ENCODE measurements at regions not wholly inside any gene's neighbourhood (a gene's known extent, or its start where the extent isn't known, plus 50 kb on each side); places are given as distances from the start of the nearest gene placed in this dataset.
"Not testable (repeated sequence)": the region's sequence is repeated elsewhere in the genome, so short reads cannot be mapped to it uniquely, and the experiment has no call there.

DNA sequence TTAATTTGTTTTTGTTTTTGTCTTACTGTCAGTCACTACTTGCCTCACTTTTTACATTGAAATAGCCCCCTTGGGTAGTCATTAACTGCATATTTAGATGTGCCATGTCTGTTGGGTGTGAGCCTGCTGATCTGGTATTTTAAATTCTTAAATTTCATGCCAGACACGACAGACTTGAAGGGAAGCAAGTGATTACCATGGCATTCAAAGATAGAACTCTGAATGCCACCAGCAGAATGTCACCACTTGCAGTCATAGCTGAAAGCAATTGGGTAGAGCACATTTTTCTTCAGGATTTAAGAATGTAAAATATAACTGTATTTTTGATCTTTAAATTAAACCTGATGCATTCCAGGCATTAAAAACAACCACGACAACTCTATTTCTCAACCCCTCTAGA lies 396.5 kb upstream of the ATP10A start:
- no peak for DNase-seq

DNA sequence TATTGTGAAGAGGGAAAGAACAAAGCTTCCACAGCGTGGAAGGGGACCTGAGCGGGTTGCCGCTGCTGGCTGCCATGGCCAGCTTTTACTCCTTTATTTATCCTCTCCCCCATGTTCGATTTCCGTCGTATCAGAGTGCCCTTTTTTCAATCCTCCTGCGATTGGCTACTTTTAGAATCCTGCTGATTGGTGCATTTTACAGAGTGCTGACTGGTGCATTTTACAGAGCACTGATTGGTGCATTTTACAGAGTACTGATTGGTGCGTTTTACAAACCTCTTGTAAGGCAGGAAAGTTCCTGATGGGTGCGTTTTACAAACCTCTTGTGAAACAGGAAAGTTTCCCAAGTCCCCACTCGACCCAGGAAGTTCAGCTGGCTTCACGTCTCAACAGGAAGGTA lies 381.7 kb upstream of the ATP10A start:
- not testable (repeated sequence) for DNase-seq

DNA sequence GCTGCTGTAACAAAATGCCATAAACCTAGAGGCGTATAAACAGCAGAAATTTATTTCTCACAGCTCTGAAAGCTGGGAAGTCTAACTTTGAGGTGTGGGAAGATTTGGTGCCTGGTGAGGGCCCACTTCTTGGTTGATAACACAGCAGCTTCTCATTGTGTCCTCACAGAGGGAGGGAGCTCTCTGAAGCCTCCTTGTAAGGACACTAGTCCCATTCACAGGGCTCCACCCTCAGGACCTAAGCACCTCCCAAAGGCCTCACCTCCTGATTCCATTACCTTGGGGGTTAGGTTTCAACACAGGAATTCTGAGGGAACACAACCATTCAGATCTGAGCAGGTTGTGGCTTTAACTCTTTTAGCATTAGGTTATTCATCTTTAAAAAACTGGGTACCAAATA lies 380.3 kb upstream of the ATP10A start:
- DNase-seq, result no peak

DNA sequence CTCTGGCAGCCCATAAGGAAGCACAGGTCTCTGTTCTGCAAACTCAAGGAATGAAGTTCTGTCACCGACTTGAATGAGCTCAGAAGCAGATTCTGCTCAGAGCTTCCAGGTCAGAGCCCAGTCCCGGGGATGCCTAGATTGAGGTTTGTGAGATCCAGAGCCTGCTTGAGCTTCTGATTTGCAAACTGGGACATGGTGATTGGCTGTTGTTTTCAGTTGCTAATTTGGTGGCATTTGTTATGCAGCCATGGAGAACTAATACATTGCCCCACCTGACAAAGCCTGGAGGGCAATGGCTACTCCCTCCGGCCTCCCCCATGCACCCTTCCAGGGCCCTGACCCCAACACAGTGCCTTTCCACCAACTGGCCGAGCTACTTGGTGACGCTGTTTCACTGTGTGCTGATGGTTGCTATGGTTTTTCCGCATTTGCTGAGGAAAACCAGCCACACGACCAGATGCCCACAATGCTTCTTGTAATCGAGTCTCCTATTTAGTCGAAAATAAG lies 379.5 kb upstream of the ATP10A start:
- no peak for DNase-seq

DNA sequence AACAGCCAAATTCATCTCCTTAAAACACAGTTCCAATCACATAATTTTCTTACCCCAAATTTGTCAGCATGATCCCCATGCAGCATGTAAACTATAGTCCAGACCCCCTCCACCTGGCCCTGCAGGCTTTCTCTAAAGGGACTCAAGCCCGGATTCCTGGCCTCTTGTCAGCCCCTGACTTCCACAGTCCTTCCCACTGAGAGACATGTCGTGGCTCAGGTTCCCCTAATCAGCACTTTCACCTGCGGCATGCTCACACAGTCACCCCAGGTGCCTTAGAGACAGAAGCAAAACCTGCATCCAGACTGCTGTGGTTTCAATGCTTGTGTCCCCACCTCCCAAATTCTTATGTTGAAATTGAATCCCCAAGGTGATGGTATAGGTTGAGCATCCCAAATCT lies 372.7 kb upstream of the ATP10A start:
- DNase-seq, result no peak

DNA sequence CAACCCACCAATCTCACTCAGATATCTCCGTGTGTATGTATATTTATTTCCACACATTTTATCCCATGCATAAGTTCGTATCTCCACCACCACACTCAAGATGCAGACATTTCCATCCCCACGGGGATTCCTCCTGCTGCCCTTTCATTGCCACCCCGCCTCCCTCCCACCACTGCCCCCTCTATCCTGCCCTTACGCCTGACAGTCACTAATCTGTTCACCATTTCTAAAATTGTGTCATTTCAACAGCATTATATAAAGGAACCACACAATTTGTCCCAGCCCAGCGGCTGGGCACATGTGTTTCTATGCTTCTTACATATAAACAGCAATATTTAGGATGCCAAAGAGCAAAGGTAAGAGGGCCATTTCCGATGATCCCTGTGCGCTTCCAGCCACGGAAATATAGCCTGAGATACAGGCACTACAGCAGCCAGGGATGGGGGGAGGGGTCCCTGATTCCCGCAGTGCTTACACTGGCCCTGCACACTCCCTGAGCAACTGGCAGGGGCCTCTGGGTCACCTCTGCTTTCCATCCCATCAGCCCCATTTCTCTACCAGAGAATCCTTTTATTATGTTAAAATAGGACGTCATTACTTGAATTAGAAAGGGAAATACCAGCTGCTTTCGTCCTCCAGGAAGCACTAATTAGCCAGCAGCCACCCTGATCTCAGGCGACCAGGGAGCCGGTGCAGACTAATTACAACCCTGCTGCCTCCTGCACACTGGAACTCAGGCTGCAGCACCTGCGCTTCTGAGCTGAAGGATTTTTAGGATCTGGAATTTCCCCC lies 372.0 kb upstream of the ATP10A start:
- DNase-seq, result no peak

DNA sequence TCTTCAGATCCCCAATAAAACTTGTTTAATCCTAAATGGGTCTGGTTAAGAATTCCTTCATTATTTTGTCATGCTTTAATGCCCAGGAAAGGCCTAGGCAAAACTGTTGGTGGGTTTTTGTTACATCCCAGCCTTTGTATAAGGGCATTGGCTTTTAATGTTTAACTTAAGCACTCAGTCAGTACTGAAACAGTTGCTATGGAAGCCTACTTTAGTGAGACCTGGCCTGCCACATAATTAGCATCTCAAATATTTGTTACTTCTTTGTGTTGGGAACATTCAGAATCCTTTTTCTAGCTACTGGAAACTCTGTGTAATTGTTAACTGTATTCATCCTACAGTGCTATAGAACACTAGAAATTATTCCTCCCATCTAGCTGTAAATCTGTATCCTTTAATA lies 369.6 kb upstream of the ATP10A start:
- no peak for DNase-seq

DNA sequence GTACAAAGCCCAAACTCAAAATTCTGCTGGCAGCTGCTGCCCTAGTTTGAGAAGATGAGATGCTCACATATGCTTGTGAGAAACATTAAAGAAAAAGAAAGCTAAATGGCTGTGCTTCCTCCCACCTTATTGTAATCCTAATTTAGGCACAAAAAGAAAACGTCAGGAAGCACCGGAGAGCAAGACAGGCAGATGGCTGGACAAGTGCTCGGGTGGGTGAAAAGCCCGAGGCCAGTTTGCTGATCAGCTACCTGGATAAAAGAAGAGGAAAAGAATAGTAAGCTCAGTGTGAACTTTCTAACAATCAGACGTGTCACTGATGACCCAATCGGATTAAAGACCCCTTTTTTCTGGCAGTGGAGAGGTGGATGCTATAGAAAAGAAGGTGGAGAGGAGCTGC lies 368.0 kb upstream of the ATP10A start:
- DNase-seq, result no peak

DNA sequence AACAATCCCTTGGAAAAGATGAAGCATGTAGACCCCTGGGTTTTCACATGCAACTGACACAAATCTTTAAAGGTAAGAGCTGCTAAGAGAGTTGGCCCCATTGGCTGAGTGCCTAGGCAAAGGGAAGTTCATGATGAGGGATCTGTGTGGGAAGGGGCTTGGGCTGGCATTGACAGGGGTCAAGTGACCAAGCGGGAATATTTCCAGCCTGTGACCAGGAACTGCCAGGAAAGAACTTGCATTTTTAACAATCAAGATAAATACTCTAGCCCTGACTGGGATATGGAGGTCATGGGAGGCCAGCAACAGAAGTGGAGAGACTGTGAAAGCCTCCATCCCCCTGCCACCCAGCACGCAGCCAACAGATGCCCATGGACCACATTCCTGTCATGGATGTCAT lies 361.1 kb upstream of the ATP10A start:
- DNase-seq, result no peak

DNA sequence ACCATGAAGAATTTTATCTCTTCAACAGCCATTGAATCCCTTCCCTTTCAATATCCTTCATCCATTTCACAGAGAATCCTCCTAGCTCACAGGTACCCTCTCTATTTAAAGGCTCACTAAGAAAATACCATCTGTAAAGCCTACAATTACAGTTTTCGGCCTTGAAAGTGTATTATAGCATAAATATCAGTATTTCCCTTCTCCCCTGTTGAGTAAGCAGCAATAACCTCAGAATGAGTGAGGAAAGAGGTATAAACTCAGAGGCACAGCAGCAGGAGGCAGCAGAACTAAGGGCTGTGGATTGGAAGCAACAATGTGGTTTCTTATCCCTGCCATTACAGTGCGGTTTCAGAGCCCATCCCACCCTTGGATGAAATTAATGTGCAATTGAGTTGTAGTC lies 360.6 kb upstream of the ATP10A start:
- no peak for DNase-seq

DNA sequence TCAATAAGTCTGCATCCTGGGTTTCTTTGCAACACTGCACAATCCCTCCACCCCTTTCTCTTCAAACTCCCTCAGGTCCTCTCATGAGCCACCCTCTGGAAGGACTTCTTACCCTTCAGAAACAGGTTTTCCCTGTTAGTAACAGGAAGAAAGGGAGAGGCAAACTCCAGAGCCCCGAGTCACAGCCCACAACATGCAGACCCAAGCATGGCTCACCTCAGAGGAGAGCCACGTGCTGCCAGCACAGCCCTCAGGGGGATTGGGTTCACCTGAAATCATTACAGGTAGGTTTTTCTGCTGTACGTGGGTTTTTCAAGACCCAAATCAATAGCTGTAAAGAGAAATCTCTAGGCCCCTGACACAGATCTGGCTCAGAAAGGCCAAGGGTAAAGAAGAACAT lies 359.7 kb upstream of the ATP10A start:
- DNase-seq, result no peak

DNA sequence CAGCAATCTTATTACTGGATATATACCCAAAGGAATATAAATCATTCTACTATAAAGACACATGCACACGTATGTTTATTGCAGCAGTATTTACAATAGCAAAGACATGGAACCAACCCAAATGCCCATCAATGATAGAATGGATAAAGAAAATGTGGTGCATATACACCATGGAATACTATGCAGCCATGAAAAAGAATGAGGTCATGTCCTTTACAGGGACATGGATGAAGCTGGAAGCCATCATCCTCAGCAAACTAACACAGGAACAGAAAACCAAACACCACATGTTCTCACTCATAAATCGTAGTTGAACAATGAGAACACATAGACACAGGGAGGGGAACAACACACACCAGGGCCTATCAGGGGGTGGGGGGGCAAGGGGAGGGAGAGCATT lies 353.9 kb upstream of the ATP10A start:
- not testable (repeated sequence) for DNase-seq

DNA sequence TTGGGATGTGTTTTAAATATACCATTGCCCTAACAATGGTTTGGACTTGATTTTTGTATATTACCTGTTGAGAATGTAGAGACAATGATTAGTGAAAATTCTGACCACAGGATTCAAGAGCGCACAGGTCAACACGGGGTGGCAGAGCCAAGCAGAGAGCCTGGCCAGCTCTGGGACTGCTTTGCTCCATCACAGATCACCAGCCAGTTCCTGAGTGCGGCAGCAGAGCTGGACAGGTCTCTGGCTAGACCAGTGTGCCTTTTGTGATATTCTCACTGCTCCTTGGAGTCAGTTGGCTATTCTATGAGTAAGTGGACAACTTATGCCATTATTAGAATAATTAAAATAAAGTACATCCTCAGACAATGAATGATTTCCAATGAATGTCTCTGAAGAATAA lies 351.2 kb upstream of the ATP10A start:
- DNase-seq, result no peak

DNA sequence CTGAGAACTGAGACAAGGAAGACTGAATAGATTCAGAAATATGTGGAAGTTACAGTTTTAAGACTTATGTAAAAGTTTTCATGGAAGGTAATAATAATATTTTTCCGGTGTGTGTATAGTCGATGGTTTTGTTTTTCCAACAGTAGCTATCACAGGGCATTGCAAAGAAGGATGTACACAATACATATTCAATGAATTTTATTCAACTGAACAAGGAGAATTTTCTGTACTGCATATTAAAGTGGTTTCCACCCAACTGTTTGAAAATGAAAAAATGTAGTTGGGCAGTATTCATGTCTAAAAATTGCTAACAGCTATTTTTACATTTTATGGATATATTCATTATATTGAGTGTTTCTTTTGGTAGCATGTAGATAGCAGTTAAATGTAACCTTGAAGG lies 350.3 kb upstream of the ATP10A start:
- DNase-seq, result no peak

DNA sequence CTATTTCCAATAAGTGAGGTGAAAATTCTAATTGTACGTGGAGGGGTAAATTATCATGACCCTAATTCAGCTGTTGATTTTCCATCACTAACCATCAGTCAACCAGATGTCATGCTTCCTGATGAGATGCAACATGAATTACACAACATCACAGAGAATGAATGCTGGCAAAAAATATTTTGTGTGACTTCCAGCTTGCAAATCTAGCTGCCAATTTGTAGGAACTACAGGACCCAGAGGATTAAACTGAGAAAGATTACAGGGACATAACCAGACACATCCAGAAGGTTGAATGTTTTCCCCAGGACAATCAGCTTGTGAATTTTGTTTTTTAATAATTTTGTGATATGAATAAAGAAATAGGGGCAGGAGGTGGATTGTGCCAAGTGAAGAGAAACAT lies 349.0 kb upstream of the ATP10A start:
- no peak for DNase-seq

DNA sequence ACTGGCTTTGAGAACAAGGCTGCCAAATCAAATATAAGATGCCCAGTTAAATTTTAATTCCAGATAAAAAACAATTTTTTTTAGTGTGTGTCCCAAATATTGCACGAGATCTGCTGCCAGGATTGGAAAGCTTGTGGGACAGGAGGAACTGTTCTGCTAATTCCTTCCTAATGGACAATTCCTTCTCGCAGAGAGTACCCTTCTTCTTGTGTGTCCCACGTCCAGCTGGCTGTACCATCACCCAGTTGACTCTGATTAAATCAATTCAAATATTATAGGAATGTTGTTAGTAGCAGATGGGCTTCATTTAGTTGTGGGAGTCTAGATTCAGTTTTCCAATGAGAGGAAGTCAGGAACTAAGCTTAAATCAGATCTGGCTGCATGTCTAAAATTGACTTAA lies 347.9 kb upstream of the ATP10A start:
- no peak for DNase-seq

DNA sequence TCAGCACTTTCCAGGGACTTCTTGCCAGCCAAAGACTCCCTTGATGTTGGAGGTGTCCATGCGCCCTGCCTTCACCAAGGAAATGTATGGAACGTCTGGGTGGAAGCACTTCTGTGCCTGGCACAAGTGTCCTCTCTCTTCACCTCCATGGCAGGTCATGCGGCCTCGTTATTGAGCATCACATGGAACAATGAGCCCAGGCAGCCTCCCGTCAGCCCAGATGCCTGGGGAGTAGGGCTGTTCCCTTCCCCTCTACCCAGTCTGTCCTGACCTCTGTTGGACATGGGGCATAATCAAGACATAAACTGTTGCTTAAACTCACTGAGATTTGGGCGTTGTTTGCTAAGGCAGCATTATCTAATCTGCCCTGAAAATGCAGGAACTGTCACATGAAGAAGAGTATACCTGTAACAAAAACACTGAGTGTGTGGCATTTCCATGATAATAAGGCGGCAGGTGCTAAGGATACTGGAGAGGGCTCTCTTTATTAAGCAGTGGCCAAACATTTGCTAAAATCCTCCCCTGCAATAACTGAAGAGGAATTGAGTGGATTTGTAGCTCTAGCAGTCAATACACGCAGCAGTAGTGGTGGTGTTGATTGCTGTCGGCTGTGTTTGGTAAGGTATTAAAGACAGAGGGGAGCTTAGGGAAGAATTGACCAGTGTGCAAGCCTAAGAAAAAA lies 338.2 kb upstream of the ATP10A start:
- no peak for DNase-seq

DNA sequence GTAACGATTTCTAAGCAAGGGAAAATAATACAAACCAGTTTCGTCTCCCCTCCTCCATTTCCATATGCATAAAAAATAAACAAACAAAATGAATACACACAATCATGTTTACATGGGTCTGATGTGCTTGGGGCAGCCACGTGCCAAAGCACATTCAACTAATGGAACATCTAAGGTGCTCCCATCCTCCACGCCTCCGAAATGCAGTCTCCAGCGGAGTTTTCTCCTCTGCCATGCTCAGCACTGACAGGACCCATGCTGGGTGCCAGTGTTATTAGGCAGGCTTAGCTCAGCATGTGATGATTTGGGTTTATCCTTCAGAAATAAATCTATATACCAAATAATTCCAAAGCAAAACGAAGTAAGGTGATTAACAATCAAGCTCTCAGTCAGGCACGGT lies 337.3 kb upstream of the ATP10A start:
- DNase-seq, result no peak

DNA sequence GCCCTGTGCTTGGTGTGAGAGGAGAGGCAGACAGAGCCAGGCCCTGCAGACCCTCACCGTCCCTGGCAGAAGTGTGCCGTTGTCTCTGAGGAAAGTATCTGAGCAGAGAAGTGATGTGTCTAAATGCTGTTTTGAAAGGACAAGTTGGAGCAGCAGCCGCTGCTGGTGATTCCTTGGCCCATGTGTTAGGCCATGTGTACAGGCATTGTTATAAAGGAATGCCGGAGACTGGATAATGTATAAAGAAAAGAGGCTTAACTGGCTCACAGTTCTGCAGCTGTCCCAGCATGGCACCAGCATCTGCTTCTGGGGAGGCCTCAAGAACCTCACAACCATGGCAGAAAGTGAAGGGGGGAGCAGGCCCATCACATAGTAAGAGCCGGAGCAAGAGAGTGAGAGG lies 334.6 kb upstream of the ATP10A start:
- DNase-seq, result no peak

DNA sequence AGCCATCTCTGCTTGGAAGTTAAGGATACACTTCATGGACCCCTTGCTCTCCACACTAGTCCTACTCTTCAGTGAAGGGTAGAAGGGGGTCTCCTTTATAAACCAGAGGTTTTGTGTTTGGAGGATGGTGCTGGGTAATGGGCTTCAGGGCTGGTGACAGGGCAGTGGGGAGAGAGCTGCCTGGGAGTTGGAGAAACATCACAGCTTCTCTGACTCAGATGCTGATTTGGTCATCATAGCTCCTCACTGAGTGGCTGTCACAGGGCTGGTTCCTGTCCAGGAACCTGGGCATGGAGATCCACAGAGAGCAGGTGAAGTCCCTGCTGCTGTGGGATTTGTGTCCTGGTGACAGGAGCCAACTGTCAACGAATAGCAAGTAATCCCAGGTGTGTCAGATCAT lies 333.9 kb upstream of the ATP10A start:
- DNase-seq, result no peak

DNA sequence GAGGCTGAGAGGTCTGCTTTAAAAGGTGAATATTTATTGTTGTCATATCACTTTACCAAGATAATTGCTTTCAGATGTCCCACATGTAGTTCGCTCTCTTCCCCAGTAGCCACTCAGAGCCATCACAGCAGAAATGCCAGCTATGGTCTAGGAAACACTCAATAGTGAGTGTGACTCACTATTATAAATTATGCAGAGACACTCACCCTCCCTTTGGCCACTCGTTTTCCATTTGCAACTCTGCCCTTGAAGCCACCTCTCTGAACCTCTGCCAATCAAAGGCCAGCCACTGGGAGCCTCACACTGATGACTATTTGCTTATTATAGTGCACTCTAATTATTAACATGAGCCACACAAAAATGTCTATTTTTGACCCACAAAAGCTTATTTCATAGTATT lies 328.1 kb upstream of the ATP10A start:
- DNase-seq, result no peak

DNA sequence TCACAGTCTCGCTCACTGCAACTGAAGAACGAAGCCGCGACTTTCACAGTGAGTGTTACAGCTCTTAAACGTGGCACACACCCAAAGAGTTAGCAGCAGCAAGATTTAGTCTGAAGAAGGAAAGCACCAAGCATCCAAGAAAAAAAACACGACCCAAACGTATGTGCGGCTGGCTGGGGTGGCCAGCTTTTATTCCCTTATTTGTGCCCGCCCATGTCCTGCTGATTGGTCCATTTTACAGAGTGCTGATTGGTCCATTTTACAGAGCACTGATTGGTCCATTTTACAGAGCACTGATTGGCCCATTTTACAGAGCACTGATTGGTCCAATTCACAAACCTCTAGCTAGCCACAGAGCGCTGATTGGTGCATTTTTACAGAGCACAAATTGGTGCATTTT lies 323.0 kb upstream of the ATP10A start:
- DNase-seq, result not testable (repeated sequence)

DNA sequence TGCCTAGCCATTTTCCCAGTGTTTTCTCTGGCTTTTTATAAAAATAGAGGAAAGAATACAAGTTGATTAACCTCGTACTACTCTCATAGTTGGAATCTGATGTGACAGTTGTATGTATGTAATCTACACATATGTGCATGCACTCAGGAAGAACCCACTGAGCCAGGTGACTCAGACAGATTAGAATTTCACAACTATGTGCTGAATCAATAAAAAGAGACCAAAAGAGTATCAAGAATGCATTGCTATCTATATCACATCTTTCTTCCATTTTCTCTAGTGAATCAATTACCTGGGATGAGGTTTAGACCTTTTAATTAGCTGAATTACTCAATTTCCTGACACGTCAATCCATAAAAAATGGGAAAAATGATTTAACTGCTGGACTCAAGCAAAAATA lies 319.3 kb upstream of the ATP10A start:
- DNase-seq, result no peak

DNA sequence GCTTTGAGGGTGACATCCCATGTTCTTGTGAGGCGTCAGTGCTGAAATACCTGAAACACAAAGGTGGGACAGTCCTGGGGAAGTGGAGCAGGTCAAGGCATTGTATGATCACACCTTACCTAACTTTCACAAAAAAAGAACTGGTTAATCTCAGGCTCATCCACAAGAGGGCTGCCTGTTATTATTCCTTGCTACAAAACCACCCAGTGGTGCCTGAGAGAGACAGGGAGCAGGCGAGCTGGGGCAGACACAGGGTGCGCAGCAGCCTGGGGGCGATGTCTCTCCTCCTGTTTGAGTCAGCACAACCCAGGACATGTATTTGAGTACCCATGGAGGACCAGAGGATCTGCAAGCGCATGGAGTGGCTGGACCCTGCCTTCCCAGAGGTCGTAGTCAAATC lies 316.8 kb upstream of the ATP10A start:
- DNase-seq, result no peak
